Liver (tissue), 8 donors: ENCODE measurements at regions not wholly inside any gene's neighbourhood (a gene's known extent, or its start where the extent isn't known, plus 50 kb on each side); places are given as distances from the start of the nearest gene placed in this dataset.

Experiments used
- DNase-seq: peaks from one replicate; pipeline ENCODE4 v3.0.0-alpha.2; 2017; ENCODE audit warnings: low spot score
- H3K27ac ChIP-seq, 2 donors: one replicate each; pipeline ENCODE4 v1.7.0; 2013; ENCODE audit warnings: inconsistent platforms in 2 of 2, low read length in 2 of 2, control low read depth in 1 of 2, low read depth in 1 of 2, mild to moderate bottlenecking in 1 of 2
- H3K27me3 ChIP-seq, 4 donors: one replicate each; pipeline versions ENCODE4 v1.6.1 to v1.7.0; 2013; ENCODE audit warnings: low read length in 3 of 4, inconsistent platforms in 1 of 4, mild to moderate bottlenecking in 1 of 4, moderate library complexity in 1 of 4; ENCODE audit not compliant: control insufficient read depth in 4 of 4, insufficient read depth in 4 of 4
- H3K36me3 ChIP-seq, 4 donors: one replicate each; pipeline versions ENCODE4 v1.6.1 to v1.7.0; 2013; ENCODE audit warnings: low read length in 3 of 4, mild to moderate bottlenecking in 3 of 4, low read depth in 1 of 4, moderate library complexity in 1 of 4; ENCODE audit not compliant: control insufficient read depth in 4 of 4, insufficient read depth in 3 of 4
- H3K4me1 ChIP-seq, 4 donors: one replicate each; pipeline versions ENCODE4 v1.6.1 to v1.7.0; 2013; ENCODE audit warnings: low read length in 3 of 4, mild to moderate bottlenecking in 3 of 4, moderate library complexity in 1 of 4; ENCODE audit not compliant: control insufficient read depth in 4 of 4, insufficient read depth in 4 of 4
- H3K4me3 ChIP-seq, 3 donors: one replicate each; pipeline versions ENCODE4 v1.6.1 to v1.7.0; 2013; ENCODE audit warnings: low read length in 3 of 3, control low read depth in 1 of 3, low read depth in 1 of 3, mild to moderate bottlenecking in 1 of 3
- H3K9ac ChIP-seq, 2 donors: one replicate each; pipeline ENCODE4 v1.7.0; 2013; ENCODE audit warnings: low read length in 2 of 2, mild to moderate bottlenecking in 2 of 2, moderate library complexity in 2 of 2, control low read depth in 1 of 2, low read depth in 1 of 2
- H3K9me3 ChIP-seq, 4 donors: one replicate each; pipeline versions ENCODE4 v1.6.1 to v1.7.0; 2013; ENCODE audit warnings: low read length in 3 of 4; ENCODE audit not compliant: control insufficient read depth in 4 of 4
- ATF3 ChIP-seq: IDR thresholded peaks from 2 replicates; pipeline ENCODE4 v1.6.1; 2016; ENCODE audit warnings: antibody characterized with exemption
- CTCF ChIP-seq: fragments of 150-350 bp; IDR thresholded peaks from 2 replicates; pipeline ENCODE4 v1.5.1; 2017; ENCODE audit warnings: improper control_type of control experiment, low read depth, low read length; ENCODE audit not compliant: missing input control
- EGR1 ChIP-seq, 2 donors: IDR thresholded peaks; 2 replicates each; pipeline ENCODE4 v1.6.1; 2016 to 2018; ENCODE audit warnings: antibody characterized with exemption in 2 of 2, low read depth in 2 of 2
- FOXA1 ChIP-seq: IDR thresholded peaks from 2 replicates; pipeline ENCODE4 v1.6.1; 2016; ENCODE audit warnings: antibody characterized with exemption
- FOXA2 ChIP-seq: IDR thresholded peaks from 2 replicates; pipeline ENCODE4 v1.6.1; 2016; ENCODE audit warnings: antibody characterized with exemption
- GABPA ChIP-seq, 2 donors: IDR thresholded peaks in 1 of 2; conservative IDR thresholded peaks in 1 of 2; 2 replicates each; pipeline ENCODE4 v1.6.1; 2016; ENCODE audit warnings: antibody characterized with exemption in 2 of 2, mild to moderate bottlenecking in 1 of 2, moderate library complexity in 1 of 2
- HNF4A ChIP-seq, 2 donors: conservative IDR thresholded peaks; 2 replicates each; pipeline ENCODE4 v1.6.1; 2016; ENCODE audit warnings: antibody characterized with exemption in 2 of 2, mild to moderate bottlenecking in 2 of 2
- HNF4G ChIP-seq: IDR thresholded peaks from 2 replicates; pipeline ENCODE4 v1.6.1; 2016; ENCODE audit warnings: antibody characterized with exemption
- JUND ChIP-seq, 2 donors: IDR thresholded peaks; 2 replicates each; pipeline ENCODE4 v1.6.1; 2016; ENCODE audit warnings: antibody characterized with exemption in 2 of 2
- MAX ChIP-seq: IDR thresholded peaks from 2 replicates; pipeline ENCODE4 v1.6.1; 2016; ENCODE audit warnings: antibody characterized with exemption
- NR2F2 ChIP-seq: IDR thresholded peaks from 2 replicates; pipeline ENCODE4 v1.6.1; 2016; ENCODE audit warnings: antibody characterized with exemption
- RAD21 ChIP-seq, 2 donors: IDR thresholded peaks; 2 replicates each; pipeline ENCODE4 v1.6.1; 2016; ENCODE audit warnings: antibody characterized with exemption in 2 of 2, mild to moderate bottlenecking in 2 of 2
- REST ChIP-seq: IDR thresholded peaks from 2 replicates; pipeline ENCODE4 v1.6.1; 2016; ENCODE audit warnings: antibody characterized with exemption, mild to moderate bottlenecking
- RXRA ChIP-seq, 2 donors: IDR thresholded peaks; 2 replicates each; pipeline ENCODE4 v1.6.1; 2017 to 2018; ENCODE audit warnings: antibody characterized with exemption in 2 of 2, mild to moderate bottlenecking in 1 of 2
- SP1 ChIP-seq: IDR thresholded peaks from 2 replicates; pipeline ENCODE4 v1.6.1; 2018; ENCODE audit warnings: antibody characterized with exemption, mild to moderate bottlenecking
- TAF1 ChIP-seq: conservative IDR thresholded peaks from 2 replicates; pipeline ENCODE4 v1.6.1; 2016; ENCODE audit warnings: antibody characterized with exemption, mild to moderate bottlenecking
- YY1 ChIP-seq: IDR thresholded peaks from 2 replicates; pipeline ENCODE4 v1.6.1; 2016; ENCODE audit warnings: antibody characterized with exemption, mild to moderate bottlenecking
- ZBTB33 ChIP-seq: IDR thresholded peaks from 2 replicates; pipeline ENCODE4 v1.6.1; 2016; ENCODE audit warnings: antibody characterized with exemption
- WGBS: extraction: QIAGEN DNeasy Blood & Tissue Kit; methylation state at CpG from one replicate; pipeline ENCODE4 v1.1.7; 2013; 5-methylcytosine and 5-hydroxymethylcytosine counted together
- donor health status: healthy.
- donor health status: healthy.
- donor health status: healthy.
- donor health status: healthy.
- donor health status: healthy.

- no peak for TF ChIP-seq TAF1
- TF ChIP-seq HNF4A (conservative IDR thresholded peaks at IDR 0.05): no peak
- TF ChIP-seq YY1: no peak
- no peak for TF ChIP-seq RAD21 (IDR thresholded peaks at IDR 0.05)
- no peak for TF ChIP-seq MAX
- TF ChIP-seq JUND (IDR thresholded peaks at IDR 0.05): no peak
- no peak for TF ChIP-seq ATF3
- no peak for TF ChIP-seq SP1
Measured at GRCh38 chr20:61104232-61104631, 147.8 kb upstream of the CDH4 start (continued).

- 60% methylated on average over 4 of the region's 4 CpGs for WGBS
- Histone ChIP-seq H3K4me3 (no peak overlapping the region), H3K9me3 (no peaks in the 10 kb centered on the region), H3K27me3 (no peaks in the 10 kb centered on the region), H3K9ac (no peak overlapping the region), H3K4me1 (no peaks in the 10 kb centered on the region), H3K27ac (no peak overlapping the region), H3K36me3 (no peaks in the 10 kb centered on the region)
- DNase-seq: no peak
- TF ChIP-seq RXRA (IDR thresholded peaks at IDR 0.05) (no peak), SP1 (no peak), JUND (IDR thresholded peaks at IDR 0.05) (no peak), TAF1 (no peak), FOXA1 (no peak), RAD21 (IDR thresholded peaks at IDR 0.05) (no peak), HNF4A (conservative IDR thresholded peaks at IDR 0.05) (no peak)
Measured at GRCh38 chr20:61105395-61105794, 146.7 kb upstream of the CDH4 start.

GRCh38 chr20:61106438-61106837 is 145.6 kb upstream of the CDH4 start:
- Histone ChIP-seq H3K27ac (no peak overlapping the region), H3K4me3 (no peak overlapping the region), H3K4me1 (no peaks in the 10 kb centered on the region), H3K9ac (no peak overlapping the region), H3K9me3 (no peaks in the 10 kb centered on the region), H3K36me3 (no peaks in the 10 kb centered on the region), H3K27me3 (no peaks in the 10 kb centered on the region)
- TF ChIP-seq ATF3 (no peak), ZBTB33 (no peak), YY1 (no peak), MAX (no peak), EGR1 (IDR thresholded peaks at IDR 0.05; ENCODE audit: low read depth in 2 of 2) (no peak), FOXA2 (no peak), HNF4G (no peak), TAF1 (no peak), GABPA (IDR thresholded peaks at IDR 0.05 in 1 of 2, conservative IDR thresholded peaks at IDR 0.05 in 1 of 2) (no peak), HNF4A (conservative IDR thresholded peaks at IDR 0.05) (no peak), FOXA1 (no peak), REST (no peak), CTCF (no peak), RAD21 (IDR thresholded peaks at IDR 0.05) (no peak), SP1 (no peak), NR2F2 (no peak), JUND (IDR thresholded peaks at IDR 0.05) (no peak), RXRA (IDR thresholded peaks at IDR 0.05) (no peak)
- no peak for DNase-seq
- 69% methylated on average over 5 of the region's 5 CpGs for WGBS
